HAP-1 (cell line): ENCODE measurements at regions not wholly inside any gene's neighbourhood (a gene's known extent, or its start where the extent isn't known, plus 50 kb on each side); places are given as distances from the start of the nearest gene placed in this dataset.
A peak's percentile ranks its signal among the peaks of the same experiment; 100 is the strongest.
"Not testable (repeated sequence)": the region's sequence is repeated elsewhere in the genome, so short reads cannot be mapped to it uniquely, and the experiment has no call there.

ENCODE experiments used
- DNase-seq, 2 experiments: peaks; one replicate each; pipeline ENCODE4 v3.0.0-alpha.2; 2016 to 2020; ENCODE audit warnings: low spot score in 2 of 2
- H3K27me3 ChIP-seq: fragments of 250-450 bp; sonication (Bioruptor Pico); 2 replicates; pipeline ENCODE4 v1.5.1; 2020; ENCODE audit warnings: low read depth, mild to moderate bottlenecking, moderate library complexity
- H3K36me3 ChIP-seq: fragments of 250-450 bp; sonication (Bioruptor Pico); replicated peaks from 2 replicates; pipeline ENCODE4 v1.5.1; 2020; ENCODE audit warnings: mild to moderate bottlenecking
- H3K4me1 ChIP-seq: fragments of 250-450 bp; sonication (Bioruptor Pico); 2 replicates; pipeline ENCODE4 v1.5.1; 2020; ENCODE audit warnings: mild to moderate bottlenecking
- H3K4me3 ChIP-seq: fragments of 250-450 bp; sonication (Bioruptor Pico); 2 replicates; pipeline ENCODE4 v1.5.1; 2020; ENCODE audit warnings: mild to moderate bottlenecking, moderate library complexity
- H3K9me3 ChIP-seq: fragments of 250-450 bp; sonication (Bioruptor Pico); 2 replicates; pipeline ENCODE4 v1.5.1; 2020; ENCODE audit warnings: mild to moderate bottlenecking, moderate library complexity
- in situ Hi-C: fragments of 300-500 bp; cut with MboI; formaldehyde crosslinking; loops from 3 replicates; pipeline ENCODE4 v1.14.3; 2020; ENCODE audit warnings: low sequenced_read_pairs, inconsistent platforms, mixed read lengths

- Histone ChIP-seq H3K4me1 (no peaks in the 10 kb centered on the region), H3K36me3 (no peaks in the 10 kb centered on the region), H3K4me3 (no peak overlapping the region), H3K9me3 (no peaks in the 10 kb centered on the region), H3K27me3 (no peaks in the 10 kb centered on the region)
- DNase-seq = no peak
- in situ Hi-C loops = no loop called here
Observed at GRCh38 chr3:5690490-5690889, 503.0 kb downstream of the EDEM1 start.

- no peak for DNase-seq
- H3K9me3 ChIP-seq = no peaks in the 10 kb centered on the region
- in situ Hi-C loops = no loop called here
- no peak overlapping the region for H3K4me3 ChIP-seq
- no peaks in the 10 kb centered on the region for H3K36me3 ChIP-seq
- H3K4me1 ChIP-seq = no peaks in the 10 kb centered on the region
- no peaks in the 10 kb centered on the region for H3K27me3 ChIP-seq
Observed at GRCh38 chr3:5690904-5691532, 503.5 kb downstream of the EDEM1 start.

GRCh38 chr3:5692446-5692845, 504.9 kb downstream of the EDEM1 start:
- no peak for DNase-seq
- in situ Hi-C loops = no loop called here
- Histone ChIP-seq H3K9me3 (no peaks in the 10 kb centered on the region), H3K27me3 (no peaks in the 10 kb centered on the region), H3K4me3 (no peak overlapping the region), H3K4me1 (no peaks in the 10 kb centered on the region), H3K36me3 (no peaks in the 10 kb centered on the region)

GRCh38 chr3:5694266-5694665, 506.8 kb downstream of the EDEM1 start:
- DNase-seq = no peak
- in situ Hi-C loops = no loop called here
- no peaks in the 10 kb centered on the region for H3K27me3 ChIP-seq
- H3K4me3 ChIP-seq = no peak overlapping the region
- H3K4me1 ChIP-seq = no peaks in the 10 kb centered on the region
- no peaks in the 10 kb centered on the region for H3K9me3 ChIP-seq
- H3K36me3 ChIP-seq = no peaks in the 10 kb centered on the region

- no peaks in the 10 kb centered on the region for H3K27me3 ChIP-seq
- no peaks in the 10 kb centered on the region for H3K9me3 ChIP-seq
- no peaks in the 10 kb centered on the region for H3K4me1 ChIP-seq
- in situ Hi-C loops = no loop called here
- no peaks in the 10 kb centered on the region for H3K36me3 ChIP-seq
- H3K4me3 ChIP-seq = no peak overlapping the region
- no peak for DNase-seq
Observed at GRCh38 chr3:5698851-5699250, 511.3 kb downstream of the EDEM1 start.

- Histone ChIP-seq H3K4me3 (no peak overlapping the region), H3K36me3 (no peaks in the 10 kb centered on the region), H3K9me3 (no peaks in the 10 kb centered on the region), H3K27me3 (no peaks in the 10 kb centered on the region), H3K4me1 (no peaks in the 10 kb centered on the region)
- no peak for DNase-seq
- in situ Hi-C loops = no loop called here
Observed at GRCh38 chr3:5699313-5699712, 511.8 kb downstream of the EDEM1 start.

GRCh38 chr3:5699811-5700210, 512.3 kb downstream of the EDEM1 start:
- in situ Hi-C loops = no loop called here
- Histone ChIP-seq H3K9me3 (no peaks in the 10 kb centered on the region), H3K4me3 (no peak overlapping the region), H3K36me3 (no peaks in the 10 kb centered on the region), H3K4me1 (no peaks in the 10 kb centered on the region), H3K27me3 (no peaks in the 10 kb centered on the region)
- no peak for DNase-seq

GRCh38 chr3:5701005-5701404, 513.5 kb downstream of the EDEM1 start:
- DNase-seq, in situ Hi-C loops, H3K27me3 ChIP-seq, H3K36me3 ChIP-seq, H3K4me3 ChIP-seq, H3K9me3 ChIP-seq, H3K4me1 ChIP-seq: not testable (repeated sequence)

- Histone ChIP-seq H3K36me3 (no peaks in the 10 kb centered on the region), H3K9me3 (no peaks in the 10 kb centered on the region), H3K27me3 (no peaks in the 10 kb centered on the region), H3K4me3 (no peak overlapping the region), H3K4me1 (no peaks in the 10 kb centered on the region; the same call in 1 of the 2 replicates)
- in situ Hi-C loops = no loop called here
- no peak for DNase-seq
Observed at GRCh38 chr3:5707794-5708193, 520.3 kb downstream of the EDEM1 start.

GRCh38 chr3:5709714-5710113, 522.2 kb downstream of the EDEM1 start:
- H3K27me3 ChIP-seq = no peaks in the 10 kb centered on the region

GRCh38 chr3:5710718-5711117, 523.2 kb downstream of the EDEM1 start:
- no peaks in the 10 kb centered on the region for H3K9me3 ChIP-seq
- DNase-seq = no peak
- H3K4me1 ChIP-seq = no peaks in the 10 kb centered on the region; the same call in 1 of the 2 replicates
- H3K36me3 ChIP-seq = no peaks in the 10 kb centered on the region
- H3K27me3 ChIP-seq = no peaks in the 10 kb centered on the region
- in situ Hi-C loops = no loop called here
- H3K4me3 ChIP-seq = no peak overlapping the region

More at GRCh38 chr3:5709714-5710113, 522.2 kb downstream of the EDEM1 start:
- Histone ChIP-seq H3K9me3 (no peaks in the 10 kb centered on the region), H3K4me1 (no peaks in the 10 kb centered on the region; the same call in 1 of the 2 replicates), H3K4me3 (no peak overlapping the region), H3K36me3 (no peaks in the 10 kb centered on the region)
- in situ Hi-C loops = no loop called here
- peak in 1 of 2 experiments; percentile 36 for DNase-seq

- Histone ChIP-seq H3K9me3 (no peaks in the 10 kb centered on the region), H3K4me1 (no peaks in the 10 kb centered on the region), H3K27me3 (no peaks in the 10 kb centered on the region), H3K36me3 (no peaks in the 10 kb centered on the region), H3K4me3 (no peak overlapping the region)
- DNase-seq = no peak
- in situ Hi-C loops = no loop called here
Observed at GRCh38 chr3:5717254-5717653, 529.7 kb downstream of the EDEM1 start.

- H3K4me3 ChIP-seq, DNase-seq, H3K9me3 ChIP-seq, H3K36me3 ChIP-seq, in situ Hi-C loops, H3K27me3 ChIP-seq, H3K4me1 ChIP-seq: not testable (repeated sequence)
Observed at GRCh38 chr3:5719668-5720067, 532.2 kb downstream of the EDEM1 start.

GRCh38 chr3:5725801-5726200, 538.3 kb downstream of the EDEM1 start:
- Histone ChIP-seq H3K9me3 (no peaks in the 10 kb centered on the region), H3K36me3 (no peaks in the 10 kb centered on the region), H3K27me3 (no peaks in the 10 kb centered on the region), H3K4me1 (no peaks in the 10 kb centered on the region), H3K4me3 (no peak overlapping the region)
- no peak for DNase-seq
- in situ Hi-C loops = no loop called here

- Histone ChIP-seq H3K4me1 (no peaks in the 10 kb centered on the region), H3K9me3 (no peaks in the 10 kb centered on the region), H3K27me3 (no peaks in the 10 kb centered on the region), H3K4me3 (no peak overlapping the region), H3K36me3 (no peaks in the 10 kb centered on the region)
- in situ Hi-C loops = no loop called here
- no peak for DNase-seq
Observed at GRCh38 chr3:5726621-5727020, 539.1 kb downstream of the EDEM1 start.
